Trophoblast cell (in vitro differentiated cells and primary cell): ENCODE measurements at regions not wholly inside any gene's neighbourhood (a gene's known extent, or its start where the extent isn't known, plus 50 kb on each side); places are given as distances from the start of the nearest gene placed in this dataset.

Experiments
- DNase-seq, 2 donors: peaks; one replicate each; pipeline ENCODE4 v3.0.0-alpha.2; 2016
- H2AFZ ChIP-seq: 2 replicates; pipeline ENCODE4 v1.6.1; 2013; ENCODE audit warnings: low read length, moderate library complexity, mild to moderate bottlenecking; ENCODE audit not compliant: insufficient read depth, poor library complexity
- H2AK5ac ChIP-seq: 2 replicates; pipeline ENCODE4 v1.6.1; 2013; ENCODE audit warnings: mild to moderate bottlenecking, low read length
- H2BK120ac ChIP-seq: 2 replicates; pipeline ENCODE4 v1.6.1; 2013; ENCODE audit warnings: low read length, mild to moderate bottlenecking, moderate library complexity; ENCODE audit not compliant: insufficient read depth, poor library complexity
- H2BK12ac ChIP-seq: 2 replicates; pipeline ENCODE4 v1.6.1; 2013; ENCODE audit warnings: mild to moderate bottlenecking, low read length, moderate library complexity
- H2BK5ac ChIP-seq: 2 replicates; pipeline ENCODE4 v1.6.1; 2013; ENCODE audit warnings: low read length, low read depth, moderate library complexity, mild to moderate bottlenecking; ENCODE audit not compliant: poor library complexity
- H3K14ac ChIP-seq: 2 replicates; pipeline ENCODE4 v1.6.1; 2013; ENCODE audit warnings: mild to moderate bottlenecking, low read length
- H3K18ac ChIP-seq: 2 replicates; pipeline ENCODE4 v1.6.1; 2013; ENCODE audit warnings: mild to moderate bottlenecking, low read length
- H3K23ac ChIP-seq: 2 replicates; pipeline ENCODE4 v1.6.1; 2013; ENCODE audit warnings: low read length
- H3K27ac ChIP-seq: 2 replicates; pipeline ENCODE4 v1.5.1; 2013; ENCODE audit warnings: low read depth, mild to moderate bottlenecking, inconsistent platforms, low read length, moderate library complexity
- H3K27me3 ChIP-seq: 2 replicates; pipeline ENCODE4 v1.6.1; 2013; ENCODE audit warnings: inconsistent platforms, mild to moderate bottlenecking, low read length, moderate library complexity; ENCODE audit not compliant: insufficient read depth
- H3K36me3 ChIP-seq, 2 experiments: 1 replicate in 1 of 2; 2 replicates in 1 of 2; pipeline ENCODE4 v1.6.1; 2013; ENCODE audit warnings: low read length in 2 of 2, mild to moderate bottlenecking in 2 of 2, moderate library complexity in 1 of 2; ENCODE audit not compliant: insufficient read depth in 2 of 2, control insufficient read depth in 1 of 2
- H3K4ac ChIP-seq: 2 replicates; pipeline ENCODE4 v1.6.1; 2013; ENCODE audit warnings: low read depth, mild to moderate bottlenecking, low read length, moderate library complexity
- H3K4me1 ChIP-seq, 2 experiments: 1 replicate in 1 of 2; 2 replicates in 1 of 2; pipeline ENCODE4 v1.6.1; 2013; ENCODE audit warnings: low read length in 2 of 2, mild to moderate bottlenecking in 2 of 2, moderate library complexity in 1 of 2; ENCODE audit not compliant: insufficient read depth in 2 of 2, control insufficient read depth in 1 of 2
- H3K4me2 ChIP-seq: 2 replicates; pipeline ENCODE4 v1.6.1; 2013; ENCODE audit warnings: inconsistent platforms, mild to moderate bottlenecking, low read length, moderate library complexity
- H3K4me3 ChIP-seq: 2 replicates; pipeline ENCODE4 v1.5.1; 2013; ENCODE audit warnings: mild to moderate bottlenecking, low read depth, low read length, inconsistent platforms
- H3K79me1 ChIP-seq: one replicate; pipeline ENCODE4 v1.6.1; 2013; ENCODE audit warnings: low read length
- H3K79me2 ChIP-seq: 2 replicates; pipeline ENCODE4 v1.6.1; 2013; ENCODE audit warnings: low read length, mild to moderate bottlenecking; ENCODE audit not compliant: control insufficient read depth, insufficient read depth, poor library complexity
- H3K9ac ChIP-seq: 2 replicates; pipeline ENCODE4 v1.6.1; 2013; ENCODE audit warnings: mild to moderate bottlenecking, low read length
- H3K9me3 ChIP-seq: 2 replicates; pipeline ENCODE4 v1.6.1; 2013; ENCODE audit warnings: low read depth, mild to moderate bottlenecking, control low read depth, inconsistent platforms, low read length; ENCODE audit not compliant: insufficient read depth
- H4K12ac ChIP-seq: 2 replicates; pipeline ENCODE4 v1.6.1; 2013; ENCODE audit warnings: low read depth, mild to moderate bottlenecking, low read length, moderate library complexity
- H4K8ac ChIP-seq: 2 replicates; pipeline ENCODE4 v1.6.1; 2013; ENCODE audit warnings: low read depth, mild to moderate bottlenecking, low read length, moderate library complexity
- H4K91ac ChIP-seq: one replicate; pipeline ENCODE4 v1.6.1; 2013; ENCODE audit warnings: low read depth, mild to moderate bottlenecking, low read length, moderate library complexity
- WGBS: extraction: QIAGEN DNeasy Blood & Tissue Kit; methylation state at CpG from one replicate; pipeline ENCODE4 v1.1.7; 2013; ENCODE audit warnings: missing lambda C conversion rate; ENCODE audit not compliant: insufficient read length, insufficient coverage; ENCODE audit errors: extremely low coverage; 5-methylcytosine and 5-hydroxymethylcytosine counted together

DNA sequence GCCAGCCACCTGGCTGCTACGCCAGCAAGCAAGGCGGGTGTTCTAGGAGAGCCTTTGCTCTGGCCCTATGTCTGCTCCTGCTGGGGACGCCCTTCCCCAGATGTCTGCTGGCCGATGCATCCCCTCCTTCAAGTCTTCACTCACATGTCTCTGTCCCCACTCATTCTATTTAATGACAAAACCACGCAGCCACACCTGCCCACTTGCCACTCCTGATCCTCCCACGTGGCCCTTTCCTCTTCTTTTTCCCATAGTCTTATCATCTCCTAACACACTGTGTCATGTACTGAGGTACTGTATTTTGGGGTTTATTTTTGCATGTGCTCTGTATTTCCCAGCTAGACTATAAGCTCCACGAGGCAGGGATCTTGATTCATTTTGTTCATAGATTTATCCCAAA is 62.0 kb upstream of the HRH2 start:
- no peak overlapping the region for H3K4ac ChIP-seq
- H3K9me3 ChIP-seq: peaks cover 2% of the 10 kb centered on the region
- H4K8ac ChIP-seq: no peak overlapping the region
- no peak overlapping the region for H2BK120ac ChIP-seq
- H3K14ac ChIP-seq: no peak overlapping the region
- no peak overlapping the region for H3K18ac ChIP-seq
- H3K79me1 ChIP-seq: no peaks in the 10 kb centered on the region
- no peak overlapping the region for H4K91ac ChIP-seq
- H2AK5ac ChIP-seq: no peak overlapping the region
- no peak overlapping the region for H3K4me2 ChIP-seq
- H3K9ac ChIP-seq: no peak overlapping the region
- no peak for DNase-seq
- peaks cover 4% of the 10 kb centered on the region in 2 experiments for H3K4me1 ChIP-seq
- H4K12ac ChIP-seq: no peak overlapping the region
- no CpG with 5 or more reads among the region's 7 CpGs for WGBS
- H2AFZ ChIP-seq: no peak overlapping the region
- H3K4me3 ChIP-seq: no peak overlapping the region
- H3K79me2 ChIP-seq: no peaks in the 10 kb centered on the region
- H3K23ac ChIP-seq: no peak overlapping the region
- no peak overlapping the region for H2BK5ac ChIP-seq
- H2BK12ac ChIP-seq: no peak overlapping the region
- no peak overlapping the region for H3K27ac ChIP-seq
- H3K36me3 ChIP-seq: no peaks in the 10 kb centered on the region
- no peaks in the 10 kb centered on the region for H3K27me3 ChIP-seq

- no peak overlapping the region for H2AFZ ChIP-seq
- no peak overlapping the region for H3K18ac ChIP-seq
- no peak overlapping the region for H4K12ac ChIP-seq
- H4K91ac ChIP-seq: no peak overlapping the region
- no peak overlapping the region for H3K4me2 ChIP-seq
- H3K4me1 ChIP-seq: no peaks in the 10 kb centered on the region
- H3K27ac ChIP-seq: no peak overlapping the region
- H3K79me2 ChIP-seq: no peaks in the 10 kb centered on the region
- no peak overlapping the region for H3K23ac ChIP-seq
- no peak overlapping the region for H3K4ac ChIP-seq
- H2AK5ac ChIP-seq: no peak overlapping the region
- no peak overlapping the region for H2BK12ac ChIP-seq
- H3K27me3 ChIP-seq: no peaks in the 10 kb centered on the region
- no peaks in the 10 kb centered on the region for H3K36me3 ChIP-seq
- H3K9me3 ChIP-seq: no peaks in the 10 kb centered on the region
- H4K8ac ChIP-seq: no peak overlapping the region
- no peak overlapping the region for H3K4me3 ChIP-seq
- no peaks in the 10 kb centered on the region for H3K79me1 ChIP-seq
- WGBS: no CpG with 5 or more reads among the region's 9 CpGs
- DNase-seq: no peak
- H3K9ac ChIP-seq: no peak overlapping the region
- H2BK5ac ChIP-seq: no peak overlapping the region
- H2BK120ac ChIP-seq: no peak overlapping the region
- H3K14ac ChIP-seq: no peak overlapping the region
Measured at GRCh38 chr5:175596761-175597189, 61.1 kb upstream of the HRH2 start.

DNA sequence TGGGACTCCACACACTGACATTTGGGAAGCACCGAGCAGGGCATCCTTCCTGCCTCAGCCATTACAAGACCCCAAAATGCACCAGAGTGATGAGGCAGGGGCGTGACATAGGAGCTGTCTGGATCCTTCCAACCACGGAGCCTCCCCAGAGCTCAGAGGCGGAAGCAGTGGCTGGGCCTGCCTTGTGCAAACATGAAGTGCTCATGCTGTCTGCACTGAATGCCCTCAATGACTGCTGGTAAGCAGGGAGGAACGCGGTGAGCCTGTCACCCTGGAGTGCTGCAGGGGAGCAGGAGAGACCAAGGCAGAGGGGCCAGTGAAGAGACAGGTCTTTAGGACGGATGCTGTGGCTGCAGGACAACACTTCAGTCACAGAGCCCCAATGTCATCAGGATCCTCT is 60.2 kb upstream of the HRH2 start:
- H3K27ac ChIP-seq: no peak overlapping the region
- no peak overlapping the region for H3K4ac ChIP-seq
- H3K23ac ChIP-seq: no peak overlapping the region
- H3K9me3 ChIP-seq: no peaks in the 10 kb centered on the region
- H3K79me1 ChIP-seq: no peaks in the 10 kb centered on the region
- H3K79me2 ChIP-seq: no peaks in the 10 kb centered on the region
- H4K91ac ChIP-seq: no peak overlapping the region
- no peak overlapping the region for H2BK12ac ChIP-seq
- no peak for DNase-seq
- no peak overlapping the region for H4K8ac ChIP-seq
- H2BK120ac ChIP-seq: no peak overlapping the region
- no peak overlapping the region for H2AFZ ChIP-seq
- no peaks in the 10 kb centered on the region for H3K36me3 ChIP-seq
- H3K9ac ChIP-seq: no peak overlapping the region
- WGBS: no CpG with 5 or more reads among the region's 7 CpGs
- H3K14ac ChIP-seq: no peak overlapping the region
- H3K27me3 ChIP-seq: no peaks in the 10 kb centered on the region
- no peak overlapping the region for H2AK5ac ChIP-seq
- H3K4me1 ChIP-seq: no peaks in the 10 kb centered on the region
- no peak overlapping the region for H2BK5ac ChIP-seq
- H4K12ac ChIP-seq: no peak overlapping the region
- no peak overlapping the region for H3K4me3 ChIP-seq
- no peak overlapping the region for H3K18ac ChIP-seq
- H3K4me2 ChIP-seq: no peak overlapping the region

DNA sequence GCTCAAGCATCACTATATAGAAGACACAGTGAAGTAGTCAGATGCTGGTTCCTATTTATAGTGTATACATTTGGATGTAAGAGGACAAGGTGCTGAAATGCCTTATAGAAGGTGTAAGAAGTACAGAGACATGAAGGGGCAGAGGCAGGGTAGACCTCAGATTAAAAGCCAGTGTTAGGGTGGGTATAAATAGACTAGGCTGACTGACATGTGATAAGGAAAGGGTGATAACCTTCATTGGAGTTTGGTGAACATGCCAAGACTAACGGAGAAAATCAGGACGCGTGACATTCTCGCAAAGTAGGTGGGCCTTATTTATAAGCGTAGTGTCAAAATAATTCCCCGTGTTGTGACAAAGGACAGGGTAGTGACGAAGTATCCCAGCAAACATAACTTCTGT is 59.1 kb upstream of the HRH2 start:
- no peaks in the 10 kb centered on the region for H3K9me3 ChIP-seq
- no peaks in the 10 kb centered on the region for H3K79me1 ChIP-seq
- H2AK5ac ChIP-seq: no peak overlapping the region
- DNase-seq: no peak
- H4K91ac ChIP-seq: no peak overlapping the region
- no peak overlapping the region for H3K4me3 ChIP-seq
- H3K18ac ChIP-seq: no peak overlapping the region
- no peak overlapping the region for H3K27ac ChIP-seq
- no peak overlapping the region for H4K8ac ChIP-seq
- H3K36me3 ChIP-seq: no peaks in the 10 kb centered on the region
- no peaks in the 10 kb centered on the region for H3K4me1 ChIP-seq
- no peak overlapping the region for H3K4ac ChIP-seq
- H3K79me2 ChIP-seq: no peaks in the 10 kb centered on the region
- WGBS: no CpG with 5 or more reads among the region's 7 CpGs
- H2AFZ ChIP-seq: no peak overlapping the region
- H3K14ac ChIP-seq: no peak overlapping the region
- no peak overlapping the region for H2BK120ac ChIP-seq
- H3K4me2 ChIP-seq: no peak overlapping the region
- no peak overlapping the region for H3K23ac ChIP-seq
- H2BK5ac ChIP-seq: no peak overlapping the region
- no peak overlapping the region for H2BK12ac ChIP-seq
- no peak overlapping the region for H3K9ac ChIP-seq
- H4K12ac ChIP-seq: no peak overlapping the region
- no peaks in the 10 kb centered on the region for H3K27me3 ChIP-seq
